GM21825 (cell line): ENCODE measurements at regions not wholly inside any gene's neighbourhood (a gene's known extent, or its start where the extent isn't known, plus 50 kb on each side); places are given as distances from the start of the nearest gene placed in this dataset.

Experiments used
- ATAC-seq: cut with Tn5 transposase; IDR thresholded peaks from one replicate; pipeline ENCODE4 v1.9.1; 2021; ENCODE audit warnings: mild to moderate bottlenecking, moderate library complexity; ENCODE audit not compliant: unreplicated experiment

DNA sequence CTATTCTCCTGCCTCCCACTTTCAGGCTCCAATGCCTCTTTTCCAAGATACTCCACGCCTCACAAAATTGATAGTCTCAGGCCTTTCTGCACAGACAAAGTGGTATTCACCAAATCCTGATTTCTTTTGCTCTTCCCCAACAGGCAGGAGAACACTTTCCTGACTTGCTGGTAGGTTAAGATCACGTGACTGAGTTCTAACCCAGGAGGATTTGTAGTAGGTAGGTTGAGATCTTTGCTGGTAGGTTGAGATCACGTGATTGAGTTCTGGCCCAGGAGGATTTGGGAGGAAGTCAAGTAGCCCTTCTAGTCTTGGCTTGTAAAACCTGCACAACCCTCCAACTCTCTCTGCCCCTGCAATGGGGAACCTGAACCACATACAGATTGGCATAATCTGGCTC is 741.5 kb downstream of the TYW1 start:
- ATAC-seq: no peak

DNA sequence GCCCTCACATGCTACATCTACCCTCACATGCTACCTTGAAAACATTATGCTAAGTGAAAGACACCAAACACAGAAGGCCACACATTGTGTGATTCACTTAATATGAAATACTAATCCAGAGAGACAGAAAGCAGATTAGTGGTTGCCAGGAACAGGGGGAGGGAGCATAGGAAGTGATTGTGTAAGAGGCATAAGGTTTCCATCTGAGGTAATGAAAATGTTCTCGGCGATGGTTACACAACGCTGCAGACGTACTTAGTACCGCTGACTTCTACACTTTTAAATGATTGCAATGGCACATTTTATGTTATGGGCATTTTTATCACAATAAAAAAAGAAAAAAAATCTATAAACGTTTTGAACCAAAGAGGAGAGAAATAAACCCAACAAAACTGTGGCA is 742.3 kb downstream of the TYW1 start:
- ATAC-seq: no peak

DNA sequence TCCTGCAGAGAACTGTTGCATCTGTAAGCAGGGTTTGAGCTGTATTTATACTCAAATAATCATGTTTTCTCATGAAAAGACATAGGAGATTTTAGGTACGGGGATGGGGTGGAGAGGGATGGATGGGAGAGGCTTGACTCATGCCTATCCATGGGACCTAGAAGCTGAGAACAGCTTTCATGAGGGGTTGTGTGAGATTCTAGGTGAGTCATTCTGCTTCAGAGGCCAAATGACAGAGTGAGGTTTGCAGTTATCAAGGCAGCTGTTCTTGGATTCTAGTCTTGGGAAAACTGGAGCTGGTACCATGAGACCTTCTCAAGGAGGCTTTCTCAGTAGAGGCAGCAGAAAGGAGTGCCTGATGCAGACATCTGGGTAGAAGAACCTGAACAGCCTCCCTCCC is 746.9 kb downstream of the TYW1 start:
- ATAC-seq: no peak

DNA sequence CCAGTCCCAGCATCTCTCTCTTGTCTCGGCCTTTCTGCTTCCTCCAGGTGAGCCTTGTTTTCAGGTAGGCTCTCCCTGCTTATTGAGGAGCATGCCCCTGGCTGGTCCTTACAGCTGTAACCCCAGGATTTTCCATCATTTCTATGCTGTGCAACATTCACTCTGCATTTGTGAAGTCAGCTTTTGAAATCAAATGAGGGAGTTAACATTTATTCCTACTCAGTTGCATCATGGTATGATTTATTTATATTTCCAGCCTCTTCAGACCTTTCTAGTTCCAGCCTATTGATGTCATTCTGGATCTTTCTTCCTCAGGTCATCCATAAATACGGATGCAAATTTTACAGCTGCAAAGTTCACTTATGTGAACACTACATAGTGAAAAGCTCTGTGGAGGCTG is 755.6 kb downstream of the TYW1 start:
- ATAC-seq: no peak

DNA sequence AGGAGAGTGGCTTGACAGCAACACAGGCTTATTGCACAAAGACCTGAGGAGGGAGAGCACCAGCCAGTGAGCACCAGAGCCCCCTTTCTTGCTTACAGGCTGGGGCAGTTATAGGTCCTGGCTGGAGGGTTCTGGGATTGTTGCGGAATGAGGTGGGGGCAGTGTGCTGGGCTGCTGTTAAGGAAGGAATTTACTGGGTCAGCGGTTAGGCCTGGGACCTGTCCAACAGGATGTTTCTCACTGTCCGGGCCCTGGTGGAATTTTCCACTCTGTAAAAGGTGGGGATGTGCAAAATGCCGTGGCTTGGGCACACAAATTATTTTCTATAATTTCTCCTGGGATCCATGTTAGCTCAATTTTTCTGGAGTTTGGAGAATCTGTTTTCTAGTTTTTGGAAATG is 757.3 kb downstream of the TYW1 start:
- ATAC-seq: no peak

DNA sequence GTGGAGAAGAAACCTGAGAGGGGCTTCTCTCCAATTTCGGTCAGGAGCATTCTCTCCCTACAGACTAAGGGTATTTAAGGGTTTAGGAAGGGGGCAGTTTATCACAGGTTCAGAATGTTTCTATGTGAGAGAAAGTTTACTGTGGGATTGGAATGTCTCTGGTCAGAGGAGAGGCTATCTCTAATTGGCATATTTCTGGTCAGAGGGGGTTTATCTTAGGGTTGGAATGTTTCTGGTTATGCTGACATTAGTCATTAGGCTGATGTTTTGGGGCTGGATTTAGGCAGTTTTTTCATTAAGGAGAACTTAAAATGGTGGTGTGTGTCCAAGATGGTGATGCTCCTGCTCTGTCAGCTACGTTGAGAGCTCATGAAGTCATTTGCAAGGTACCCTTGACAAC is 758.0 kb downstream of the TYW1 start:
- ATAC-seq: no peak

DNA sequence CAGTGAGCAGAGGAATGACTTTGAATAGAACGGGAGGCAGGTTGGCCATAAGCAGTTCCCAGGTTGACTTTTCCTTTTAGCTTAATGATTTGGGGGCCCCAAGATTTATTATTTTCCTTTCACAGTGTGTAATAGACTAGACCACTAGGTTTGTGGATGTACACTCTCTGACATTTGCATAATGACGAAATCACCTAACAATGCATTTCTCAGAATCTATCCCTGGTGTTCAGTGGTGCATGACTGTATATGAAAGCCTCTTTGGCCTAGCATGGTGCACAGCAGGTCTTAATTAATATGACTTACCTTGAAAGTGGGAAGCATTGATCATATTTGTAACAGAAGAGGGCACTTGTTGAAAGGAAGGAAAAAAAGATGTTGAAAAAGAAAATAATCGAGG is 761.9 kb downstream of the TYW1 start:
- no peak for ATAC-seq

DNA sequence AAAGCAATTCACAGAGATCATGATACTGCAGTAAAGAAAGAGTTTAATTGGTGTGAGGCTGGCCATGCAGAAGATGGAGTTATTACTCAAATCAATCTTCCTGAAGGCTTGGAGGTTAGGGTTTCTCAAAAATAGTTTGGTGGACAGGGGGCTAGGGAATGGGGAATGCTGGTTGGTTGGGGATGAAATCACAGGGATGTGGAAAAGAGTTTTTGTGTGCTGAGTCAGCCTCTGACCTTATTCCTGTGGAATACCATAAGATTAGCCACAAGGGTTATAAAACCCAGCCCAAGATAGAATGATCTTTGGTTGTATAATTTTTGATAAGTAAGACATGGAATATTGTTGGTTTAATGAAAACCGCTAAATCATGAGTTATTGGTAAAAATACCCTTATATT is 764.3 kb downstream of the TYW1 start:
- no peak for ATAC-seq

DNA sequence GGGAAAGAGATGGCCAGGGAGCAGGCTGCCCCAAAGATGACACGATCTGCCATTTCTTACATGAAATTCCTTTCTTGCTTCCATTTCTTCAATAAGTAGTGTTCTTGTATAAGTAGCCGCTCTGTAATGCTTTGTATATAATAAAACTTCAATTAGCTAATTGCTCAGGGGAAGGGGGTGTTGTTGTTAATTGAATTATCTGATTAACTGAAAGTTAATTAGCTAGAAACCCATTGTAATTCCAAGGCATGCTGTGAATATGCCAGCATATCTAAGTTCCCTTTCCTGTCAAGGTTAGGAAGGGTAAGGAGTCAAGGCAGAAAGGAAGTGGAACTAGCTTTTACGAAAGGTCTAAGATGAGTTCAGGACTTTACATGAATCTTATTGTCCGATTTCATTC is 765.9 kb downstream of the TYW1 start:
- ATAC-seq: no peak

DNA sequence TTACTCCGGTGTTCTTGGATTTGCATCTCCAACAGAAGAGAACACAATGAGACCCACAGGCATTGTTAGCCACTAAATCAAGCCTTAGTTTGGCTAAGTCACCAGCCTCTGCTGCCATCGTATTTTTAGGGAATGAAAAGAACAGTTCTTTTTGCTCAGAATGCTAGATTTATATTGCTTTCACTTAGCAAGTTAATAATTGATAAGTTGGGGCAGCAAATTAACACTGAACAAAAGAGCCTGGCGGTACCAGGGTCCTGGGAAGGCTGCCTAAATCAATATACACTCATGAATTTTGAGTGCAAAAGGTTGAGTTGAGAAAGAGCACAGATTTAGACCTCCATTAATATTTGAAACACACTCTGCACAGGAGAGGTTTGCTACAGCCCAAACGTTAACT is 767.7 kb downstream of the TYW1 start:
- ATAC-seq: no peak

DNA sequence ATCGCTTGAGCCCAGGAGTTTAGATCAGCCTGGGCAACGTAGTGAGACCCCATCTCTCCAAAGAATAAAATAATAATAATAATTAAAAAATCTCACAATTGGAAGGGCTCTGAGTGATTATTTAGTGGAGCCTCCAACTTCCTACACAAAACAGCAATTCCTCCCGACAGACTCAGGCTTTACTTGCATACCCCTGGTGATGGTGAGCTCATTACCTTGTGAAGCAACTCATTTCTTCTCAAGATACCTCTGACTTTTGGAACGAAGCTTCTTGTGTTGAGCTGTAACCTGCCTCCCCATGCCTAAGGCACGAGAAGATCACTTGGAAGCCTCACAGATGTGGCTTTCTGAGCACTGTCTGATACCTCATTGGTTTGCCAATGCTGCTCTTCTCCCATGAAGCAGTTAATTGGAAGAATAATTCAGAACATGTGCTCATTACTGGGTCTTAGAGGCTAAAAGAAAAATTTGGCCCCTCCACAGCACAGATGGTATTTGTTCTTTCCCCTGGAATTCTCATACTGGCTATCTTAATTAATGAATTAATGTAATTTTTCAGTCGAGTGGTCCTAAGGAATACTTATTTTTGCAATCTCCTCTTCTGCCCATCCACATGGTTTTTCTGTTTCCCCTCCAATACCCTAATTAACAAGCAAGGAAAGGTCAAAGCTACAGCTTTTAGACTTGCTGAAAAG is 769.0 kb downstream of the TYW1 start:
- ATAC-seq: no peak

DNA sequence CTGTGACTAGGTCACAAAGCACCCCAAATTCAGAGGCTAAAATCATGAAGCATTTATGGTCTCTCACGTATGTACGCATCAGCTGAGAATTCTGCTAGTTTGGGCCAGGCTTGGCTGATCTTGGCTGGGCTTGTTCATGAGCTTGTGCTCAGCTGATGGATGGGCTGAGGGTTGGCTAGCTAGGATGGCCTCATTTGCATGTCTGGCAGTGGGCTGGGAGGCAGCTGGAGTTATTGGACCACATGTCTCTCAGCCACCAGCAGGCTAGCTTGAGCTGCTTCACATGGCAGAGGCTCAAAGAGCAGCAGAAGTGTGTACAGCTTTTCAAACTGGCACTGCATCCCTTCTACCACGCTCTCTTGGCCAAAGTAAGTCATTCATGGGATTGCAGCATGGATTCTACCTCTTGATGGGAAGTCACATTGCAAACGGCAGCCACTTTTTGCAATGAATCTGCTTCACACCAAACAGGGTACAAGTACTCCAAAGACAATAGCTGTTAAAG is 770.3 kb downstream of the TYW1 start:
- no peak for ATAC-seq

DNA sequence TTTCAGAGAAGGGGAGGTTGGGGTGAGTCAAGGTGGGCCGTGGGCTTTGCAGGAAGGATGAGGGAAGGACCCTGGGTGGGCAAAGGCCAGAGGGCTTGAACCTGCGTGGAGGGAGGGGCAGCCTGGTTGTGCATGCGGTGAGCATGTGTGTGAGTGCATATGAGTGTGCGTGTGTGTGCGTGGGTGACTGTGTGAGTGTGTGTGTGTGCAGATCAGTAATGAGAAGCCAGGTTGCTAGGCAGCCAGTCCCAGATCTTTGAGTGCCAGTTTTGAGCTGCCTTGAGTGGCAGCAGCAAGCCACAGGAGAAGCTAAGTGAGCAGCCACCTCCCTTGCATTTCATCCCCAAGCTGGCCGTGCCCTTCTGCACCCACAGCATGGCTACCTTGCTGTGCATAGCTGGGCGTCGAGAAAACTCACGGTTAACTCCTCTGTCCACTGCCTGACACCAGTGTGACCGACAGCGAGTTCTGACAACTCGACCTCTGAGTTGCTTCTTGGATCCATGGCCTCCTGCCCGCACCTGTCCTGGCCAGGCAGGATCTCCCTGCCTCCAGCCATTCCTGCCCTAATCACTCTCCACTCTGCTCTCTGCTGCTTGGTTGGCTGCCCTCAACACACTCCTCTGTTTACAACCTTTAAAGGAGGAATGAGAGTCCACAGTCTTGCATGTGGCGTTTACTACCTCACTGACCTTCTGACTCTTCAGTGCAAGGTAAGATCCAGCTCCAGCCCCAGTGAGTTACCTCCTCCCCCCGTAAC is 775.4 kb downstream of the TYW1 start:
- no peak for ATAC-seq

DNA sequence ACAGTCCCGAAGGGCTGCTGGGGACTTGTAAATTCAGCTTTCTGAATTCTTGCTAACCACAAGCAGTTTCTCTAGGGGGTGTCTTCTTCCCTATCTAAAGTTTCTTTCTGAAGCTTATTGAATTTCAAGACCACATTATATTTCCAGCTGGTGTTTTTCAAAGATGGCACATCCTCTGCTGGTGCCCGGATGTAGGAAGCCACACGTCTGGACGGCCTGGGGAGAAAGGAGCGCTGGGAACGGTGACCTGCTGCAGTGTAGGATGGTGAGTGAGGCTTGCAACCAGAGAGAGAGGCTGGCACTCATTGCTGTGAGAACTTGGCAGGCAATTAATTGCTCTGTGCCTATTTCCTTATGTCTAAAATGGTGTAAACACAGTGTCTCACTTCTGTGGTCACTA is 776.4 kb downstream of the TYW1 start:
- no peak for ATAC-seq

DNA sequence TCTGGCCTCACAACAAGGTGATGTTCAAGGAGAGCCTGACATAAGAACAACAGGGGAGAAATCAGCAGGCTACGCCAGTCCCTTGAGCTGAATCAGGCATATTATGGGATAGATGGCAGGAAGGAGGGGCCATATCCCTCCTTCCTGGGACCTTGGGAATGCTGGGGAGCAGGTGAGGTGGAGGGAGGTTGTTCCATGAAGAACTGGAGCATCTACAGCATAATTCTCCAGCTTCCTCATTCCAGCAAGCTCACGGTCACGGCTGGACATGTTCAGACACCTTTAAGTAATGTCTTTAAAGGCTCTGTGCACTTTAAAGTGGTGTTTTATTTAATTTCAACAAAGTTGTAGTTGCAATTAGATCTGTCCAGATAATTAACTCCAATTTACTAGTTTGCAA is 780.5 kb downstream of the TYW1 start:
- ATAC-seq: no peak

DNA sequence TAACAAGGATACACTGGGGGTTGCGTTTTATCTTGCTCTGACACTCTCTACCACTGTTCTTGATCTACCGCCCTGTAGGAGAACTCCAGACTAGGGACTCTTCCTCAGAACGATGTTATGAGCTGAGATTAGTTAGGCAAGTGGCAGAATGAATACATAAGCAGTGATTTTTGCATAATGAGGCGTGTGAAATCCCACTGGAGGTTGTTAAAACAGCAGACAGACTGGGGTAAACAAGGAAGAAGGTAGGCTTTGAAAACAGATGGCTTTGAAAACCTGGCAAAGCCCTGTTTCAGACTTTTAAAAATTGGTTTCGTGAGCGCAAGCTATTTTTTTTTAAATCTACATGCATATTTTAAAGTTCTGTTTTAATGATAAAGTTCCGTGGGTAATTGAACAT is 785.2 kb downstream of the TYW1 start:
- no peak for ATAC-seq

DNA sequence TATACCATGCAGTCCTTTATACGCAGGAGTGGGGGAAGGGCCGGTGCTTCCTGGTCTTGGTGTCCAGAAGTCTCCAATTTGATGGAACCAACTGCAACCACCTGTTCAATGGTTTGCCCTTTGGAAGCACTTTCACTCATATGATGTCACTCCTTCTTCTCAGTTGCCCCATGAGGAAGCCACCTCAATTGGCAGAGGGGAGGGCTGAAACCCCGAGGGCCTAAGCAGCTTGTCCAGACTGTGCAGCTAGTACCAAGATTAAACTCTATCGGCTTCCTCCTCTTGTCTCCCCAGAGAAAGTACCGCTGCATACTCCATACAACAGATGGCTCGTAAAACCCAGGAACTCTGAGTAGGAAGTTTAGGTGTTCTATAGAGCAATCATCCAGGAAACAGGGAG is 789.4 kb downstream of the TYW1 start:
- ATAC-seq: no peak

DNA sequence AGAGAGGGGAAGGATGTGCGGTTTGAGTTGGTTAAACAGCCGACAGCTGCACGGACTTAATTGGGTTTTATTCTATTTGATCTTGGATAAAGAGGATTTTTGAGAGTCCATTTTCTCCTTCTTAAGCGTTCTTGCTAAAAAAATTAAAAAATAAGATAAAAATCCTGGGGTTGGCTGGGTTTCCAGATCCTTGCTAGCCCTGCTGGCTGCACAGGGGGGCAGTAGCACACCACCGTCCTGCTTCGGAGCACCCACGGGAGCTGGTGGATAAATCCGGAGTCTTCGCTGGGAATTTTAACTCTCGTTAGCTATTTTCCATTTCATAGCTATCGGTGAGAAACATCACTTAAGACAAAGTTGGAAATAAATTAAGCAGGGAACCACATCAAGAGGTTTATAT is 792.0 kb downstream of the TYW1 start:
- no peak for ATAC-seq

DNA sequence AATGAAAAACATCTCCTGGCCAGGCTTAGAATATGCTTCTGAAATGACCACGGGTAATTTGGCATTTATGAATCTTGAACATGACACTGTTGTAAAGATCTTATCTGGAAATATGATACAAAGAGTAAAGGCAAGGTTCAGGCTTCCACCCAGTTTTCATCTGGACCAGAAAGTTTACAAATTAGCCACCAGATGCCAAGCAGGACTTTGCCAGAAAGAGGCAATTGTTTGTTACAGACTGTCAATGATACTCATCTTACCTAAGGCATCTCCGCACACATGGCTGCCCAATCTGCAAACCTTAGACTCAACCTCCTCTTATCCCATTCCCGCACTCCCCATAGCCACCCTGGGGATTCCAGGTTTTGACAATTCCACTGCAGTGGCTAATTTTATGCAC is 795.3 kb downstream of the TYW1 start:
- ATAC-seq: no peak

DNA sequence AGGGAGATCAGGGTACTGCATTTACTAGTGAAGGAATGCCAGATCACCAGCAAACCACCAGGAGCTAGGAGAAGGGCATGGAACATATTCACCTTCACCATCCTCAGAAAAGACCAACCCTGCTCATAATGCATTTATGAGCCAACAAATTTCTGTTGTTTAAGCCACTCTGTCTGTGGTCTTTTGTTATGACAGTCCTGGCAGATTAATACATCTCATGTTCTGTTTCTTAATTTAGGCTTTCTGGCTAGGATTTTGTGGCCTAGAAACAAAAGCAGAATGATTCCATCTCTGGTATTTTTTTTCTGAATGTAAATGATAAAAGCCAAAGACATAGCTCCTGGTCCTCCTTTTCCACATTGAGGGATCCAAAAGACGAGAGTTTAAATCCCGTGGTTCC is 797.9 kb downstream of the TYW1 start:
- no peak for ATAC-seq

DNA sequence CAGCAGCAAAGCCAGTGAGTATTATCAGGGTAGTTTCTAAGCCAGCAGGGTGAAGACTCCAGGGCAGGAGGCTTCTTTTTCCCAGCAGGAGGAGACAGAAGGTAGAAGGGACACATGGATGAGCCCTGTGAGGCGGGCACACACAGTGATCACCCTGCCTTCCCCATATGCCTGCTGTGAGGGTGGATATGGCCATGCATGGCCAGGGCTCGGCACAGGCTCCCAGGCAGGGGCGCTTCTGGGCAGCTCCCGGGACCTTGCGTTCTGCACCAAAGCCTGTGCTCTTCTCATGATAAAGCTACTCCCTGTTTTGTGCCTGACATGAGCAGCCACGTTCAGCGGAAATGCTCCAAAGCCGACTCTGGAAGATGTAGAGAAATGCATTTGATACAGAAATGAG is 807.2 kb downstream of the TYW1 start:
- no peak for ATAC-seq

DNA sequence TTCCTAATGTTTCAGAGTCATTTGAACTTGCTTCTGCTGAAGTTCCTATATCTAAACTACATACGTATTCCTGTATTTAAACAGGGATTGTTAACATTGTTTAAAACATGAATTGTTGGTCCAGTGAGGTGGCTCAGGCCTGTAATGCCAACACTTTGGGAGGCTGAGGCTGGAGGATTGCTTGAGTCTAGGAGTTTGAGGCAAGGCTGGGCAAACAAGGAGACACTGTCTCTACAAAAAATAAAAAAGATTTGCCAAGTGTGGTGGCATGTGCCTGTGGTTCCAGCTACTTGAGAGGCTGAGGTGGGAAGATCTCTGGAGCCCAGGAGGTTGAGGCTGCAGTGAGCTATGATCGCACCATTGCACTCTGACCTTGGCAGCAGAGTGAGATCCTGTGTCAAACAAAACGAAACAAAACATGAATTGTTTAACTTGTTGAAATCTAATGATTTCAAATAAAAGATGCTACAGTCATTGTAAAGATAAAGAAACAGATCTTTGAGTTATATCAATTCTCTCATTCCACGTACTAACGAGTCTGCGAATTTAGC is 809.4 kb downstream of the TYW1 start:
- ATAC-seq: no peak
